ENCODE measurements at regions not wholly inside any gene's neighbourhood (a gene's known extent, or its start where the extent isn't known, plus 50 kb on each side); places are given as distances from the start of the nearest gene placed in this dataset.

GRCh38 chr11:131109790-131110189, 193.5 kb upstream of the SNX19 start:
- H3K4me1 Mint-ChIP-seq (ENCODE audit: low read depth): peaks cover 2% of the 10 kb centered on the region
- H3K36me3 Mint-ChIP-seq (ENCODE audit: insufficient read depth): no peaks in the 10 kb centered on the region
- no peak for TF ChIP-seq CTCF (IDR thresholded peaks at IDR 0.05; ENCODE audit: unreplicated experiment)
- no peak overlapping the region for H3K4me3 Mint-ChIP-seq (ENCODE audit: low read depth)
- H3K27ac Mint-ChIP-seq: no peak overlapping the region
- no peak for DNase-seq (ENCODE audit: low spot score, unreplicated experiment)
- peaks cover 19% of the 10 kb centered on the region for H3K27me3 Mint-ChIP-seq
- H3K9me3 Mint-ChIP-seq (ENCODE audit: low read depth): no peaks in the 10 kb centered on the region

GRCh38 chr11:131111775-131112174, 195.5 kb upstream of the SNX19 start:
- H3K27me3 Mint-ChIP-seq: peaks cover 11% of the 10 kb centered on the region
- no peak for DNase-seq (ENCODE audit: low spot score, unreplicated experiment)
- H3K9me3 Mint-ChIP-seq (ENCODE audit: low read depth): no peaks in the 10 kb centered on the region
- H3K27ac Mint-ChIP-seq: no peak overlapping the region
- no peak for TF ChIP-seq CTCF (IDR thresholded peaks at IDR 0.05; ENCODE audit: unreplicated experiment)
- no peak overlapping the region for H3K4me3 Mint-ChIP-seq (ENCODE audit: low read depth)
- H3K4me1 Mint-ChIP-seq (ENCODE audit: low read depth): peaks cover 2% of the 10 kb centered on the region
- no peaks in the 10 kb centered on the region for H3K36me3 Mint-ChIP-seq (ENCODE audit: insufficient read depth)

- H3K4me3 Mint-ChIP-seq (ENCODE audit: low read depth): no peak overlapping the region
- no peaks in the 10 kb centered on the region for H3K36me3 Mint-ChIP-seq (ENCODE audit: insufficient read depth)
- TF ChIP-seq CTCF (IDR thresholded peaks at IDR 0.05; ENCODE audit: unreplicated experiment): no peak
- H3K4me1 Mint-ChIP-seq (ENCODE audit: low read depth): no peaks in the 10 kb centered on the region
- peaks cover 5% of the 10 kb centered on the region for H3K27me3 Mint-ChIP-seq
- no peak overlapping the region for H3K27ac Mint-ChIP-seq
- no peak for DNase-seq (ENCODE audit: low spot score, unreplicated experiment)
- no peaks in the 10 kb centered on the region for H3K9me3 Mint-ChIP-seq (ENCODE audit: low read depth)
Measured at GRCh38 chr11:131118247-131118646, 202.0 kb upstream of the SNX19 start.

- no peaks in the 10 kb centered on the region for H3K36me3 Mint-ChIP-seq (ENCODE audit: insufficient read depth)
- peaks cover 15% of the 10 kb centered on the region for H3K9me3 Mint-ChIP-seq (ENCODE audit: low read depth)
- DNase-seq (ENCODE audit: low spot score, unreplicated experiment): no peak
- no peak for TF ChIP-seq CTCF (IDR thresholded peaks at IDR 0.05; ENCODE audit: unreplicated experiment)
- H3K27ac Mint-ChIP-seq: no peak overlapping the region
- peaks cover 5% of the 10 kb centered on the region for H3K27me3 Mint-ChIP-seq
- no peaks in the 10 kb centered on the region for H3K4me1 Mint-ChIP-seq (ENCODE audit: low read depth)
- no peak overlapping the region for H3K4me3 Mint-ChIP-seq (ENCODE audit: low read depth)
Measured at GRCh38 chr11:131121426-131122333, 205.4 kb upstream of the SNX19 start.

- H3K27me3 Mint-ChIP-seq: peaks cover 5% of the 10 kb centered on the region
- no peak overlapping the region for H3K4me3 Mint-ChIP-seq (ENCODE audit: low read depth)
- no peaks in the 10 kb centered on the region for H3K4me1 Mint-ChIP-seq (ENCODE audit: low read depth)
- H3K9me3 Mint-ChIP-seq (ENCODE audit: low read depth): peaks cover 21% of the 10 kb centered on the region
- H3K27ac Mint-ChIP-seq: no peak overlapping the region
- no peak for TF ChIP-seq CTCF (IDR thresholded peaks at IDR 0.05; ENCODE audit: unreplicated experiment)
- no peaks in the 10 kb centered on the region for H3K36me3 Mint-ChIP-seq (ENCODE audit: insufficient read depth)
- no peak for DNase-seq (ENCODE audit: low spot score, unreplicated experiment)
Measured at GRCh38 chr11:131122448-131122847, 206.2 kb upstream of the SNX19 start.

All from progenitor cell of endocrine pancreas (in vitro differentiated cells).